GM18868 (cell line): ENCODE measurements at regions not wholly inside any gene's neighbourhood (a gene's known extent, or its start where the extent isn't known, plus 50 kb on each side); places are given as distances from the start of the nearest gene placed in this dataset.

Experiments
- ATAC-seq: cut with Tn5 transposase; IDR thresholded peaks from one replicate; pipeline ENCODE4 v1.9.1; 2021; ENCODE audit warnings: mild to moderate bottlenecking, moderate library complexity; ENCODE audit not compliant: unreplicated experiment

DNA sequence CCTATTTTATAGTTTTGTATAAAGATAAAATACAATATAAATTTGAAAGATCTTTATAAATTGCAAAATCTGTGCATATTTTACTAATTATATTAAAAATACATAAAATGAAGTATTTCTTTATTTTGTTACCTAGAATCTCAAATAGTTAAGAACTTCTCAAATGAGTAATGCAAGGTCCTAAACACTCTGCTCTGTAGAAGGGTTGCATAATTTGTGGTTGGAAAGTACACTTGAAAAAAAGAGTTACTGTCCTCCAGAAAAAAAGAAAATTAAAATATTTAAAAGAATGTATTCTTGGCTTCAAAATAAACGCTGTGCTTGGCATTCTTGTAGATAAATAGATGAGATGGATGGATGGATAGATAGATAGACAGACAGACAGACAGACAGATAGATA, 428.8 kb upstream of the CDH6 start:
- no peak for ATAC-seq

DNA sequence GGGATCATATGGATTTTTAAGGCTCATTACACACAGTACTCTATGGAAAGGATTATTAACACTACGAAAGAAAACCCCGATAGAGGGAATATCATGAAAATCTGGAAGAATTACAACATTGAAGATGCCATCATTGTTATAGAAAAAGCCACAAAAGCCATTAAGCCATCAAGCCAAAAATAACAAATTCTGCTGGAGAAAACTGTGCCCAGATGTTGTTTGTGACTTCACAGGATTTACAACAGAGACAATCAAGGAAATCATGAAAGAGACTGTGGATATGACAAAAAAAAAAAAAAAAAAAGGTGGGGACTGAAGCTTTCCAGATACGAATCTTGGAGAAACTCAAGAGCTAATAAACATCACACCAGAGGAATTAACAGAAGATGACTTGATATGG, 433.8 kb upstream of the CDH6 start:
- ATAC-seq, result no peak

DNA sequence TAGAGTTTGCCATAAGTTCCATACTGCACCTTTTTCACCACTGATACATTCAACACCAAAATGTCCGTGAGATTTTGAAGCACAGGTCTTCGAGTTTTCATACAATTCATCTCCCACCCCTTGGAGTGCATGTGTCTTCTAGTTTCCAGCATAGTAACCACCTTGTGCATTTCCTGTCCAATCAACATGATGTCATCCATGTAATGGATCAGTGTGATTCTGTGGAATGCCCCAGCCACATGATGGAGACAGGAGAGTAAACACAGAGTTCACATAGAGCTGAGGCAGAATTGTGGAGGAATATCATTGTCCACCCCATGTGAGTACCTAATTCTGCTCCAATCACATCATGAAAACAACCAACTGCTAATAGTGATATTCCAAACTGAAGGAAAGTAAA, 441.5 kb upstream of the CDH6 start:
- no peak for ATAC-seq

DNA sequence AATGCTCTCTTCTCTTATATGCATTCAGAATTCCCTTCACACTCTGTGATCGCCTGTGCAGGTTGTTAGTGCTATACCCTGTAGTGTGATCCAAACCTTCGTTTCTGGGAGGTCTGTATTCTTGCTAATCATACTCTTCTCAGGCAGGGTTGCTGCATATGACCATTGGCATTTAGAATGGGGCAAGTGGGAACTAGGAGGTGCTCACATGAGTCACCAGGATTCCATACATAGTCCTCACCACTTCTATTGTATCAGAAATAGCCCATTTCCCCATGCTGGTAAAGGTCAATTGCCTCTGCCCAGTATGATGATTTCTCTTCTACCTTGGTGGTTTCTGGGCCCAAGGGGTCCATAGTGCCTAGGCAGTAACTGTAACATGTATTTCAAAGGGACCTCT, 443.5 kb upstream of the CDH6 start:
- no peak for ATAC-seq

DNA sequence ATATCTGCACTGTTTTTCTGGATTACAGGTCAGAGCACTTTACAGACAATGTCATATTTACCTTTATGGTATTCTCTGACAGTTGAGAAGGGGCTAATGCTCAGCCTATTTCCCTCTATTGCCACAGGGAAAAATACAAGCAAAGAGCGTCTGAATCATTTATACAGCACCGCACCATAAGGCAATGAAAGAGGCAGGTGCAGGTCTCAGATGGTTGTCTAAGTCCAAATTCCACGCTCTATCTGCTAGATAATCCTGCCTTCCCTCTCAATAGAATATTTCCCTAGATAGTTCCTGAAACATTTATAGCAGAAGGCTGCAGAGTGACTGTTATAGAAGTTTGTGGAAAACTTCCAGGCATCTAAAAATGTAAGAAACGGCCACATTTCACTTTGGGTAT, 446.1 kb upstream of the CDH6 start:
- no peak for ATAC-seq

DNA sequence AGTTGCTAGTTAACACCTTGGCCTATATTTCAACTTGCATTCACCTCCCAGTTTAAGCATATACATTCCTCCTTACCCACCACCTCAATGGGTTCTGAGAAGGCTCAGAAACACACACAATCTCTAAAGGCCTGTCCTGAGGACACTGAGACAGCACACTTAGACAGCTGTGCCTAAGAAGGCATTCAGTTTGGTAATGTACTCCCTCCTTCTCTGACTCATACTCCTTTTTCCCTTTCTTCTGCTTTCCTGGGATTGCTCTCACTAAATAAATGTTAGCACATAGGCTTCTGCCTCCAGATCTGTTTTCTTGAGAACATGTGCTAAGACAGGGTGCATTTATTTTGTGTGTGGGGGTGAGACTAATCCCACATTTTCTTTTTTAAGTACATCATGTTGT, 456.8 kb upstream of the CDH6 start:
- ATAC-seq, result no peak

DNA sequence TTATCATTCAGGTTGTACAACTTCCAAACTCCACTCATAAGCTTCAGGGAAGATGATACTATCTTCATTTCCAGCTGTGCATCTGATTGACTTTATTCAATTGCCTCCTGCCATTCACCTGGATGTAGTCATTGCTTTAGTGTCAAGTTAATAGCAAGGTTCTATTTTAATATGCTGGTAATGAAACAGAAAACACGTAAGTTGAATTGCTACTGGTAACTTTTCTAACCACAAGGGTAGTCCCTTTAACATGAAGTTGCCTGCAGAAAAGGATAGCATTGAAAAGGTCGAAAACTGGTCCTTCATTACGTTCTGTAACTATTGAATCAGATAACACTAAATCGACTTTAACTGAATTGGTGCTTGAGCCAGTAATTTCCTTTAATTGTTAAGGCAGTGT, 459.4 kb upstream of the CDH6 start:
- no peak for ATAC-seq

DNA sequence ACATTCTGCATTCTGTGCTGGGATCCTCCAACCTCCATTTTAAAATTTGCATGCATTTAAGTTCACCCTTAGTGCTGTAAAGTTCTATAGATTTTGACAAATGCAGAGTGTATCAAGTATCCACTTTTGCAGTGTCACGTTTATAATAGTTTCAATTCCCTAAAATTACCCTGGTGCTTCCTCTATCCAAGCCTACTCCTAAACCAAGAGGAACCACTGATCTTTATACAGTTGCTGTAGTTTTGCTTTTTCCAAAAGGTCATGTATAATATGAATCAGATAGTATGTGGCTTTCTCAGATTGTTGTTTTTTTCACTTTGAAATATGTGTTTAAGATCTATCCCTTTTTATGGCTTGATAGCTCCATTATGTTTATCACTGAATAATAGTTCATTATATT, 468.4 kb upstream of the CDH6 start:
- ATAC-seq, result no peak

DNA sequence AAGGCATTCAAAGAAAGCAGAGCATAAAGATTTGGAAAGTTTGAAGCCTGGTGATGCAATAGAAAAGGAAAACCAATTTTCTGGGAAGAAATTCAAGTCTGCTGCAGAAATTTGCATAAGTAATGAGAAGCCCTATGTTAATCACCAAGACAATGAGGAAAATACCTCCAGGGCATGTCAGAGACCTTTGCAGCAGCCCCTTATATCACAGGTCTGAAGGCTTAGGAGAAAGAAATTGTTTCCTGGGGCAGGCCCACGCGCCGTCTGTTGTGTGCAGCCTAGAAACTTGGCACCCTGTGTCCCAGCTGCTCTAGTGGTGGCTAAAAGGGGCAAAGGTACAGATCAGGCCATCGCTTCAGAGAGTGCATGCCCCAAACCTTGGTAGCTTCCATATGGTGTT, 495.3 kb upstream of the CDH6 start:
- ATAC-seq, result no peak

DNA sequence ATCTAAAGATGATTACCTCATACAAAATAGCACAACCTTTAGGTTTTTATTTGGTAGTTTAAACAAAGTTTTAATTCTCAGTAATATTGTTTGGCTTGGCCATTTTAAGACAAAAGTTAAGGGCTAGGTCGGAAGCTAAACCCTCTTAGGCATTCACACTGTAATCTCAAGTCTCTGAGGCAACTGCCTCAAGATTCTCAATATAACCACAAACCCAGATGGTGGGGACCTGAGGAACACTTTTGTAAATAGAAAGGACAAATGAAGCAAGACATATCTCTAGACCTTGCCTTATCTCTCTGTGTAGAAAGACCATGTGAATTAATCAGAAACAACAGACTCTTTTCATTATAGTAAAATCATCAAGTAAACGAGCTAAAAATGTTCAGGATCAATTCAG, 500.2 kb upstream of the CDH6 start:
- no peak for ATAC-seq

DNA sequence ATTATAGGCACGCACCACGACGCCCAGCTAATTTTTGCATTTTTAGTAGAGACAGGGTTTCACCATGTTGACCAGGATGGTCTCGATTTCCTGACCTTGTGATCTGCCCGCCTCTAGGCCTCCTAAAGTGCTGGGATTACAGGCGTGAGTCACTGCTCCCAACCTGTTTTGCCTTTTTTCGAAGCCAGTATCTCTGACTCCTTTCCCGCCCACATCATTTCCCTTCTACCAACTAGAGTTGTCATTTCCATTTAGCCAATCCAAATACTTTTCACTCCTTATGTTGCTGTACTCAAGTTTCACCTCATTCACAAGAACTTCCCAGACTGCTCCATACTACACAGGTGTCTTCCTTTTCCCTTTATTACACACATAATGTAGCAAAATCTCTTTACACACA, 502.6 kb upstream of the CDH6 start:
- no peak for ATAC-seq

DNA sequence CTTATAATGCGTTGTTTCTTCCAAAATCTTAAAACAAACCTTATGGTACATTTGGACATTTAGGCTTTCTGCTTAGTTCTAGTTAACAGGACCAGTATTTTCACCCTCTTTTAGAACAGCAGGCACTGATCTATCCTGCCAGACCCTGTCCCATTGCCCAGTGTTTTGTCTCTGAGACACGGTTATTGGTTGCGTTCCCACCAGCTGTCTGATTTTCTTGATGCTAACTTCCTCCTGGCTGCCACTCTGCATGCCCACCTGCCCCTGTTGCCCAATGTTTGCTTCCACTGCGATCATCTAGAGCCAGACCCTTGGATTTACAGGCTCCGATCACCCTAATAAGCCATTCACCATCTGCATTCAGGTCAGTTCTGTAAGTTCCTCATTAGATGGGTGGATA, 506.0 kb upstream of the CDH6 start:
- ATAC-seq, result no peak

DNA sequence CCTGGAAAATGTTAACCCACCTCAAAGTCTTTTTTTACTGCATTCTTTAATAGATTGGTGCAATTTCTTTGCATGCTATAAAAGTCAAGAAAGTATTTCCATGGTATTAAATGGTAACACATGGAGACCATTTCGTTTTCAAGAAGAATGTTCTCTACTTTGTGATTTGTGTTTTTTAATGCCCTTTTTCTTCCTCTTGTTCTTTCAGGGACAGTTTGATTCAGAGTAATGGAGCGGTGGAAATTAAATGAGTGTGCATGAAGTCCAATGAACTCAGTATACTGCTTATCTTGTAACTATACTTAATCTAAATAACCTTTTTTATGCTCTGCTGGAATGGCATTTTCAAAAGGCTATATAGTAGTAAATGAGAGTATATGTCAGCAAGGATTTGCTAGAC, 507.0 kb upstream of the CDH6 start:
- ATAC-seq, result no peak

DNA sequence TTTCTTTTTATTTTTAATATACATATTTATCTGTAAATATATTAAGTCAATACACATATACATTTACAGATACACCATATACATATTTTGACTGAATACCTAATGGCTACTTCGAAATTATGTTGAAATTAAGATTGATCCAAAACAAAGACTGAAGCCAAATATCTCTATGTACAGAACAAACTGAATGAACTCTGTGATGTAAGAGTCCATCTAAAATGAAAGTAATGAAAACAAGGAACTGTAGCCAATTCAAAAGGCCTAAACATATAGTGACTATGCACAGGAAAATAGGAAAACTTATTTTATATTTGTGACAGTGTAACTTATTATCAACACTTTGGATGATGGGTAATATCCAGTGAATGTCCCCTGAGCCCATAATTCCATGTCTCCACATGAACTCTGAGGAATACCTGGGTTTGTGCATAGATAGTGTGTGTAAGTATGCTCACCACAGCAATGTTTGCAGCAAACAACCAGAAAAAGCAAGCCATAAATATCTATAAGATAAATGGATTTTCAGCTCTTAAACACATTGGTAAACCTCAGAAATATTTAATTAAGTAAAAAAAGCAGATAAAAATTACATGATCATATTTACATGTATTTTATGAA, 517.2 kb upstream of the CDH6 start:
- ATAC-seq, result no peak

DNA sequence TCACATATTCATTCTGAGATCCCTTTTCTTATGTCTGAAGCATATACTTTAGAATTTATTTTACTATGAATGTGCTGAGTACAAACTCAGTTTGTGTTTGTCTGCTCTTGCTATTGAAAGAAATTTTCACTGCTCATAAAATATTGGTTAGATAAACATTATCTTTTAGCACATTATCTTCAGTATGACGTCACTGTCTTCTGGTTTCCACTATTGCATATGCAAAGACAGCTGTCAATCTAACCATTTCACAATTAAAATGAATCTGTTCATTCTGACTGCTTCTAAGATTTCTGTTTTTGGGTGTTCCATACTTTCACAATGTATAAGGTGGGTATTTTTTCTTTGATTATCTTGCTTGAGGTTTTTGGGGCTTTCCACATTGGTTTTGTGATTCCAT, 526.2 kb upstream of the CDH6 start:
- no peak for ATAC-seq

DNA sequence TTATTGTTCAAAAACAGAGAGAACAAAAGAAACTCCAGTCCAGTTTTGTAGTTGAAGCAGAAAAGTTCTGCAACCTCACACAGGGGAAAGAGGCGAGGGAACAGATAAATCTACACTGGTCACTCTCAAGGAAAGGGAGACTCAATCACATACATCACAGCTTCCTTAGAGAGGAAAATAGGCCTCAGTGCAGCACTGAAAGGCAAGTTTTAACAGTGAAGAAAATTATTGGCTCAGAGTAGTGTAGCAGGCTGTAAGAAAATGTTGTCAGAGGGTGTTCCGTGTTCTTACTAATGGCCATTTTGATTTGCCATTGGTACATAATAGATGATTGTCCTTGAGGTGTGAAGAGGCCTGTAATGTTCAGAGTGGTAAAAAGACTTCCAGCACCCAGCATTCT, 530.0 kb upstream of the CDH6 start:
- no peak for ATAC-seq

DNA sequence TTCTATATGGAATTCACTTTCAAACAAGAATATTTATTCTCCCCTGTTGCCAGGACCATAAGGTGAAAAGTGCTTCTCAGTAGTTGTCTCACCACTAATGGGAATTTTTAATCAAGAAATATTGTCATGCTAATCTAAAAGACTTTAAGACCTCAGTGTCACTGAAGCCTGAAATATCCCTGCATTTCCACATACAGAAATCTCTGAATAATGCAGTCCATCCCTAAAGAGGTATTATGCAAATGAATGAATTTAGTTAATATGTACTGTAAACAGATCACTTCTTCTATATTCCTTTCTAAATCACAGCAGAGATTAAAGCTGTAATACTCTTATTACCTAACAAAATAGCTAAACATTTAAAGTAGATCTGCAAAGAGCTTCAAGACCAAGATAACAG, 531.1 kb upstream of the CDH6 start:
- ATAC-seq, result no peak

DNA sequence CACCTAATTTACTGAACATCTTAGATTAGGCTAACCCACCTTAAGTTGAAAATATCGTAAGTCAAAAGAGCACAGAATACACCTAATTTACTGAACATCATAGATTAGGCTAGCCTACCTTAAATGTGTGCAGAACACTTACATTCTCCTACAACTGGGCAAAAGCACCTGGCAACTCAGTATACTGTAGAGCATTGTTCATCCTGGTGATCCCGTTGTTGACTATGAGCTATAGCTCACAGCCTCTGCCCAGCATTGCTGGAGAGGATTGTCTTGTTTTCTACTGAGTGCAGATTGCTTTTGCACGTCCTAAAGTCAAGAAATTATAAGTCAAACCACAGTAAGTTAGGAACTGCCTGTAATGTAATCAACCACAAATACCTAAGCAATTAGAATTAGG, 531.8 kb upstream of the CDH6 start:
- no peak for ATAC-seq

DNA sequence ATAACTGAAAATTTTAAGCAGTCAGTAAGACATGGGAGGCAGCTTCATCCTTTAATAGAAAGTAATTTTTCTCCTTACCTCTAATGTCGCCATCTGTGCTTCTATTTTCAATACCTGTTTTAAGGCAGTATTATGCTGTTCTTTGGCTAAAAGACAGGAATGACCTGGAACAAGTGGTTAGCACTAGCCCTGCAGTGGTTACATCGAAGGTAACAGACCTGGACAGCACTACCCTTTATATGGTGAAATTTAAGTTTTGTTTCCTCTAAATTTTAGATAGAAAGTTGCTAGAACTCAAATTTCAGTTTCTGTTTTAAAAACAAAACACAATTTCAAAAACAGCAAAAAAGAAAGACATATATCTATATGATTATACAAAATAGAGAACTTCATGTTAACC, 534.1 kb upstream of the CDH6 start:
- ATAC-seq, result no peak

DNA sequence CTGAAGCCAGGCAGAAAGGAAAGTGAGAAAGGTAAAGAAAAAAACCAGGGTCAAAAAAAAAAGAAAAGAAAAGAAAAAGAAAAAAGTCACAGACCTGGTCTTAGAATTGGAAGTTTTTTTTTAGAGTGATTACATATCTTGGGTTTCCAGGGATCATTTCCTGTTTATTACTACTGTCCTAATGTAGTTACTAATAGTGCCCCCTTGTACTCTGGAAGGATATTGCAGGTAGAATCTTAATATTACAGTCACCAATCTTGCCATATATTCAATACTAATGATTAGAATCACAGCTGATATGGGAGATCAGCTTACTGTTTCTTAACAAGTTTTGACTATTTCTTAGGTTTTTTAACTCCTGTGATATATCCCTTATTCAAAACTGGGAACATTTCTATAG, 543.2 kb upstream of the CDH6 start:
- ATAC-seq, result no peak

DNA sequence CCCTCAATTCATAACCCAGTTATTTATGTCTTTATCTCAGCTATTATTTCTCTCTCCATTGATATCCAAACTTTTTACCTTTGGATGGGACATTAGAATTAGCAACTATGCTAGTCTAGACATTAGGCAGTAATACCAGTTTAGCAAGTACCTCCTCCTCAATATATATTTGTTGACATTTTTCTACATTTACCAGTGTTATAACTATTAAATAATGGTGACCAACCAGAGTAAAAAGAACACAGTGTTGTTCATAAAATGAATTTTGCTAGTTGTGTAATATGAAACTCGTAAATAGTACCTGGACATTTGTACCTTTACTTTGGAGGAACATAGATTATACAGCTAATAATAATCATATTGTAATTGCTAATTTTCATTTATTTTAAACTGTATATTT, 554.6 kb upstream of the CDH6 start:
- no peak for ATAC-seq

DNA sequence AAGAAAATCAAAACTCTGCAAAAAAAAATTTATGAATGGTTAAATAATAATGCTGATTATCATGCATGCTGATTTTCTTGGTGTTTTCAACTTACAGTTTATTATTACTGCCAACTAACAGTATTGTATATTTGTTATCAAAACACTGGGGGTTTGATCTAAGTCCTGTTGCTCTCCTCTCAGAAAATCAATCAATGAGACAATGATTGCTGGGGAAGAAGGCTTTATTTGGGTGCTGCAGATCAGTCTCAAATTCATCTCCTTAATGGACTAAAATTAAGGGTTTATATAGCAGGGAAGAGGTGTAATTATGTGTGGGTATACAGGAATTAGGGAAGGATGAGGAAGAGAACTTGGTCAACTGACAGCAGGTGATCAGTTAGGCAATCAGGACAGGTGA, 565.5 kb upstream of the CDH6 start:
- ATAC-seq, result no peak

DNA sequence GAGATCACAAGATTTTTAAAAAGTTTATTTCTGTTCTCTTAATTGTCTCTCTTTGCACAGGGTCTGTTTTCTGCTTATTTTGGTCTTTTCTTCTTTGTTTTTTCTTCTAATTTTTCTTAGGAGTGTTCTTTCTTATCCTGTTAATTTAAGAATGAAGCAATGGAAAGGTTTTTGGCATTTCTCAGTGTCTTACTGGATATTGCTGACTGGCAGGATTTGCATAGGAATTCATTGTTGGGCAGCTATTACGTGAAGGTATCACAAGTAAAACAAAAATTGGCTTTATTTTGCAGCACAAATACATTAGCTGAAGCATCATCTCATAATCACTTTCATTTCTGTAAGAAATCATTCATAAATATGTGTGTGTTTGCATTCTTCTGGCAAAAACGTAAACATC, 566.9 kb upstream of the CDH6 start:
- no peak for ATAC-seq
